Tibial nerve (tissue), 4 donors: ENCODE measurements at regions not wholly inside any gene's neighbourhood (a gene's known extent, or its start where the extent isn't known, plus 50 kb on each side); places are given as distances from the start of the nearest gene placed in this dataset.
"Not testable (repeated sequence)": the region's sequence is repeated elsewhere in the genome, so short reads cannot be mapped to it uniquely, and the experiment has no call there.

ENCODE experiments used
- EP300 ChIP-seq, 2 donors: sonication (generic); formaldehyde crosslinking; IDR thresholded peaks; one replicate each; pipeline ENCODE4 v1.6.1; 2017; ENCODE audit warnings: antibody characterized with exemption in 2 of 2, mild to moderate bottlenecking in 1 of 2
- POLR2A ChIP-seq, 2 donors: fragments of 450-650 bp; IDR thresholded peaks; one replicate each; pipeline ENCODE4 v1.6.1; 2017; ENCODE audit warnings: antibody characterized with exemption in 2 of 2, mild to moderate bottlenecking in 2 of 2, moderate library complexity in 2 of 2
- TF ChIP-seq, protein P1 (sequence below), 5 experiments: fragments of 200-600 bp in 3 of 5; fragments of 450-650 bp in 2 of 5; sonication (generic) in 3 of 5; IDR thresholded peaks; one replicate each; pipeline ENCODE4 v1.5.1; 2016 to 2019; ENCODE audit warnings: antibody characterized with exemption in 5 of 5, mild to moderate bottlenecking in 3 of 5, moderate library complexity in 2 of 5

DNA sequence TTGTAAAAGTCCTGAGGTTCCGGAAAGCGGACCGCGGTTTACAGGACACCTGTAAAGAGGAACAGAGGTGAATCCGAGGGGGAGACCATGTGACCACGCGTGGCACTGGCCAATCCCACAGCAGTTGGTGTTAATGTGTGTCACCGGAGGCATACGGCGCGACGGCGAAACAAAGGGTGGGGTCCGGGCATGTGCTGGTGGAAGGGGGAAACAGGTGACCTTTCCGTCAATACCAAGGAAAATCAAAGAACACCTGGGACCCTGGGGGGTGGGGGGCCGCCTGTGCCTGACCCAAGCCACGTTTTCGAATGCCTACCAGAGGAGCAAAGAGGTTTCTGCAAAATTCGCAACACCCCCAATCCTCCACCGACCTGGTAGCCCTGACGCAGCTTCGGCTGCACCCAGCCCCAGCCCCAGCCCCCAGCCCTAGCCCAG lies 482.3 kb downstream of the SPATA31A7 start:
- TF ChIP-seq POLR2A, EP300 (IDR thresholded peaks at IDR 0.05): not testable (repeated sequence)
- TF ChIP-seq, protein P1, sequence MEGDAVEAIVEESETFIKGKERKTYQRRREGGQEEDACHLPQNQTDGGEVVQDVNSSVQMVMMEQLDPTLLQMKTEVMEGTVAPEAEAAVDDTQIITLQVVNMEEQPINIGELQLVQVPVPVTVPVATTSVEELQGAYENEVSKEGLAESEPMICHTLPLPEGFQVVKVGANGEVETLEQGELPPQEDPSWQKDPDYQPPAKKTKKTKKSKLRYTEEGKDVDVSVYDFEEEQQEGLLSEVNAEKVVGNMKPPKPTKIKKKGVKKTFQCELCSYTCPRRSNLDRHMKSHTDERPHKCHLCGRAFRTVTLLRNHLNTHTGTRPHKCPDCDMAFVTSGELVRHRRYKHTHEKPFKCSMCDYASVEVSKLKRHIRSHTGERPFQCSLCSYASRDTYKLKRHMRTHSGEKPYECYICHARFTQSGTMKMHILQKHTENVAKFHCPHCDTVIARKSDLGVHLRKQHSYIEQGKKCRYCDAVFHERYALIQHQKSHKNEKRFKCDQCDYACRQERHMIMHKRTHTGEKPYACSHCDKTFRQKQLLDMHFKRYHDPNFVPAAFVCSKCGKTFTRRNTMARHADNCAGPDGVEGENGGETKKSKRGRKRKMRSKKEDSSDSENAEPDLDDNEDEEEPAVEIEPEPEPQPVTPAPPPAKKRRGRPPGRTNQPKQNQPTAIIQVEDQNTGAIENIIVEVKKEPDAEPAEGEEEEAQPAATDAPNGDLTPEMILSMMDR (IDR thresholded peaks at IDR 0.05), result not testable (repeated sequence)
